GM21423 (cell line): ENCODE measurements at regions not wholly inside any gene's neighbourhood (a gene's known extent, or its start where the extent isn't known, plus 50 kb on each side); places are given as distances from the start of the nearest gene placed in this dataset.

Experiments used
- ATAC-seq: cut with Tn5 transposase; IDR thresholded peaks from one replicate; pipeline ENCODE4 v1.9.1; 2021; ENCODE audit warnings: mild to moderate bottlenecking, moderate library complexity; ENCODE audit not compliant: unreplicated experiment

- ATAC-seq: no peak
Observed at GRCh38 chr15:47620960-47621681, 96.2 kb upstream of the SEMA6D start.

- no peak for ATAC-seq
Observed at GRCh38 chr15:47622055-47622454, 95.2 kb upstream of the SEMA6D start.

GRCh38 chr15:47624503-47624902 lies 92.8 kb upstream of the SEMA6D start:
- ATAC-seq: no peak

GRCh38 chr15:47639042-47639441 lies 78.3 kb upstream of the SEMA6D start:
- ATAC-seq: no peak

GRCh38 chr15:47640079-47640478 lies 77.2 kb upstream of the SEMA6D start:
- no peak for ATAC-seq

GRCh38 chr15:47640901-47641300 lies 76.4 kb upstream of the SEMA6D start:
- ATAC-seq: no peak

GRCh38 chr15:47644722-47645121 lies 72.6 kb upstream of the SEMA6D start:
- ATAC-seq: no peak

GRCh38 chr15:47650564-47650963 lies 66.7 kb upstream of the SEMA6D start:
- ATAC-seq: no peak

GRCh38 chr15:47652328-47652727 lies 65.0 kb upstream of the SEMA6D start:
- no peak for ATAC-seq

- no peak for ATAC-seq
Observed at GRCh38 chr15:47652844-47653243, 64.5 kb upstream of the SEMA6D start.

- ATAC-seq: no peak
Observed at GRCh38 chr15:47661661-47662180, 55.6 kb upstream of the SEMA6D start.

GRCh38 chr15:47663101-47663500 lies 54.2 kb upstream of the SEMA6D start:
- ATAC-seq: no peak
